GM12864 (cell line): ENCODE measurements at regions not wholly inside any gene's neighbourhood (a gene's known extent, or its start where the extent isn't known, plus 50 kb on each side); places are given as distances from the start of the nearest gene placed in this dataset.

Experiments
- DNase-seq: peaks from one replicate; pipeline ENCODE4 v3.0.0-alpha.2; 2011; ENCODE audit warnings: low read depth
- H3K4me3 ChIP-seq: 2 replicates; pipeline ENCODE4 v1.5.1; 2011; ENCODE audit warnings: mild to moderate bottlenecking, low read depth, low read length, control low read depth
- CTCF ChIP-seq: IDR thresholded peaks from 2 replicates; pipeline ENCODE4 v1.5.1; 2011; ENCODE audit warnings: low read depth, mild to moderate bottlenecking, moderate library complexity, low read length, control low read depth, inconsistent platforms; ENCODE audit errors: missing control alignments

GRCh38 chr4:64489628-64490027 lies 80.4 kb upstream of the TECRL start:
- no peak overlapping the region for H3K4me3 ChIP-seq
- no peak for TF ChIP-seq CTCF

GRCh38 chr4:64479338-64479737 lies 70.1 kb upstream of the TECRL start:
- no peak for DNase-seq
- no peak for TF ChIP-seq CTCF
- H3K4me3 ChIP-seq, result no peak overlapping the region

More at GRCh38 chr4:64489628-64490027, 80.4 kb upstream of the TECRL start:
- no peak for DNase-seq

GRCh38 chr4:64477127-64477526 lies 67.9 kb upstream of the TECRL start:
- no peak for DNase-seq
- no peak overlapping the region for H3K4me3 ChIP-seq
- TF ChIP-seq CTCF, result no peak

- H3K4me3 ChIP-seq, result no peak overlapping the region
- TF ChIP-seq CTCF, result no peak
- no peak for DNase-seq
Observed at GRCh38 chr4:64465263-64465662, 56.0 kb upstream of the TECRL start.

GRCh38 chr4:64464581-64464980 lies 55.3 kb upstream of the TECRL start:
- TF ChIP-seq CTCF, result no peak
- no peak overlapping the region for H3K4me3 ChIP-seq
- no peak for DNase-seq
